Stomach (tissue), 4 donors: ENCODE measurements at regions not wholly inside any gene's neighbourhood (a gene's known extent, or its start where the extent isn't known, plus 50 kb on each side); places are given as distances from the start of the nearest gene placed in this dataset.

Source experiments
- EP300 ChIP-seq: sonication (generic); formaldehyde crosslinking; IDR thresholded peaks from one replicate; pipeline ENCODE4 v1.6.1; 2017; ENCODE audit warnings: antibody characterized with exemption
- POLR2A ChIP-seq, 4 donors: fragments of 450-650 bp; IDR thresholded peaks; one replicate each; pipeline ENCODE4 v1.6.1; 2016; ENCODE audit warnings: antibody characterized with exemption in 4 of 4, control low read depth in 2 of 4, mild to moderate bottlenecking in 1 of 4, moderate library complexity in 1 of 4
- POLR2AphosphoS5 ChIP-seq, 3 donors: sonication (generic); formaldehyde crosslinking; IDR thresholded peaks; one replicate each; pipeline ENCODE4 v1.6.1; 2016; ENCODE audit warnings: antibody characterized with exemption in 3 of 3
- TF ChIP-seq, protein P1 (sequence below), 7 experiments: fragments of 450-650 bp in 4 of 7; fragments of 200-600 bp in 3 of 7; sonication (generic) in 3 of 7; IDR thresholded peaks; one replicate each; pipeline ENCODE4 v1.5.1; 2016 to 2019; ENCODE audit warnings: antibody characterized with exemption in 7 of 7, control low read depth in 2 of 7, mild to moderate bottlenecking in 1 of 7

- TF ChIP-seq POLR2AphosphoS5 (IDR thresholded peaks at IDR 0.05), result no peak
- TF ChIP-seq, protein P1, sequence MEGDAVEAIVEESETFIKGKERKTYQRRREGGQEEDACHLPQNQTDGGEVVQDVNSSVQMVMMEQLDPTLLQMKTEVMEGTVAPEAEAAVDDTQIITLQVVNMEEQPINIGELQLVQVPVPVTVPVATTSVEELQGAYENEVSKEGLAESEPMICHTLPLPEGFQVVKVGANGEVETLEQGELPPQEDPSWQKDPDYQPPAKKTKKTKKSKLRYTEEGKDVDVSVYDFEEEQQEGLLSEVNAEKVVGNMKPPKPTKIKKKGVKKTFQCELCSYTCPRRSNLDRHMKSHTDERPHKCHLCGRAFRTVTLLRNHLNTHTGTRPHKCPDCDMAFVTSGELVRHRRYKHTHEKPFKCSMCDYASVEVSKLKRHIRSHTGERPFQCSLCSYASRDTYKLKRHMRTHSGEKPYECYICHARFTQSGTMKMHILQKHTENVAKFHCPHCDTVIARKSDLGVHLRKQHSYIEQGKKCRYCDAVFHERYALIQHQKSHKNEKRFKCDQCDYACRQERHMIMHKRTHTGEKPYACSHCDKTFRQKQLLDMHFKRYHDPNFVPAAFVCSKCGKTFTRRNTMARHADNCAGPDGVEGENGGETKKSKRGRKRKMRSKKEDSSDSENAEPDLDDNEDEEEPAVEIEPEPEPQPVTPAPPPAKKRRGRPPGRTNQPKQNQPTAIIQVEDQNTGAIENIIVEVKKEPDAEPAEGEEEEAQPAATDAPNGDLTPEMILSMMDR (IDR thresholded peaks at IDR 0.05), result no peak
- TF ChIP-seq EP300, result no peak
- no peak for TF ChIP-seq POLR2A (IDR thresholded peaks at IDR 0.05)
These were observed 1260.9 kb upstream of the SORCS1 start for GRCh38 chr10:108425283-108425964.
